AG08396 (cell line): ENCODE measurements at regions not wholly inside any gene's neighbourhood (a gene's known extent, or its start where the extent isn't known, plus 50 kb on each side); places are given as distances from the start of the nearest gene placed in this dataset.

Experiments used
- DNase-seq: peaks from one replicate; pipeline ENCODE4 v3.0.0; 2012; ENCODE audit warnings: low spot score, mixed read lengths

GRCh38 chr2:156164091-156164720, 168.3 kb downstream of the NR4A2 start:
- no peak for DNase-seq

- DNase-seq = no peak
Observed at GRCh38 chr2:156158808-156159207, 173.7 kb downstream of the NR4A2 start.

- no peak for DNase-seq
Observed at GRCh38 chr2:156157670-156158069, 174.9 kb downstream of the NR4A2 start.

- DNase-seq = no peak
Observed at GRCh38 chr2:156156580-156156979, 175.9 kb downstream of the NR4A2 start.

- no peak for DNase-seq
Observed at GRCh38 chr2:156155319-156155718, 177.2 kb downstream of the NR4A2 start.

GRCh38 chr2:156151351-156151750, 181.2 kb downstream of the NR4A2 start:
- no peak for DNase-seq

- DNase-seq = no peak
Observed at GRCh38 chr2:156147594-156148330, 184.8 kb downstream of the NR4A2 start.

- DNase-seq = no peak
Observed at GRCh38 chr2:156145976-156146375, 186.5 kb downstream of the NR4A2 start.

GRCh38 chr2:156145469-156145868, 187.1 kb downstream of the NR4A2 start:
- no peak for DNase-seq

- no peak for DNase-seq
Observed at GRCh38 chr2:156136566-156136965, 196.0 kb downstream of the NR4A2 start.

- DNase-seq = no peak
Observed at GRCh38 chr2:156134887-156135286, 197.6 kb downstream of the NR4A2 start.

- no peak for DNase-seq
Observed at GRCh38 chr2:156132941-156133340, 199.6 kb downstream of the NR4A2 start.

- no peak for DNase-seq
Observed at GRCh38 chr2:156132130-156132529, 200.4 kb downstream of the NR4A2 start.

GRCh38 chr2:156129227-156129626, 203.3 kb downstream of the NR4A2 start:
- DNase-seq = no peak

- DNase-seq = no peak
Observed at GRCh38 chr2:156125018-156125417, 207.5 kb downstream of the NR4A2 start.

- DNase-seq = no peak
Observed at GRCh38 chr2:156124458-156124857, 208.1 kb downstream of the NR4A2 start.

GRCh38 chr2:156118753-156119416, 213.6 kb downstream of the NR4A2 start:
- no peak for DNase-seq

GRCh38 chr2:156116113-156116512, 216.4 kb downstream of the NR4A2 start:
- DNase-seq = no peak

GRCh38 chr2:156115338-156115737, 217.2 kb downstream of the NR4A2 start:
- no peak for DNase-seq

GRCh38 chr2:156112323-156112722, 220.2 kb downstream of the NR4A2 start:
- no peak for DNase-seq

GRCh38 chr2:156110890-156111289, 221.6 kb downstream of the NR4A2 start:
- no peak for DNase-seq

- no peak for DNase-seq
Observed at GRCh38 chr2:156099382-156099781, 233.1 kb downstream of the NR4A2 start.

- no peak for DNase-seq
Observed at GRCh38 chr2:156098506-156098905, 234.0 kb downstream of the NR4A2 start.
